Body of pancreas (tissue), 4 donors: ENCODE measurements at regions not wholly inside any gene's neighbourhood (a gene's known extent, or its start where the extent isn't known, plus 50 kb on each side); places are given as distances from the start of the nearest gene placed in this dataset.

ENCODE experiments used
- ATAC-seq: fragments of 150-250 bp; one replicate; pipeline ENCODE4 v1.9.1; 2016
- DNase-seq, 4 donors: peaks; one replicate each; pipeline ENCODE4 v3.0.0-alpha.2; 2019
- H3K27ac ChIP-seq, 4 donors: fragments of 200-600 bp; sonication (generic); 1 replicate in 3 of 4; 2 replicates in 1 of 4; pipeline versions ENCODE4 v1.5.1 to v1.6.1; 2016 to 2019; ENCODE audit warnings: mild to moderate bottlenecking in 1 of 4, mixed read lengths in 1 of 4, moderate library complexity in 1 of 4
- H3K27me3 ChIP-seq, 2 donors: fragments of 200-600 bp; sonication (generic); one replicate each; pipeline ENCODE4 v1.6.0; 2016; ENCODE audit warnings: mild to moderate bottlenecking in 1 of 2
- H3K36me3 ChIP-seq, 2 donors: fragments of 200-600 bp; sonication (generic); replicated peaks in 1 of 2; 2 replicates each; pipeline ENCODE4 v1.5.1; 2016; ENCODE audit warnings: low read depth in 2 of 2; ENCODE audit not compliant: insufficient read depth in 1 of 2
- H3K4me1 ChIP-seq: fragments of 200-600 bp; sonication (generic); one replicate; pipeline ENCODE4 v1.6.0; 2016
- H3K4me3 ChIP-seq, 2 donors: fragments of 200-600 bp; sonication (generic); 1 replicate in 1 of 2; 2 replicates in 1 of 2; pipeline ENCODE4 v1.5.1; 2016 to 2019
- H3K9me3 ChIP-seq, 3 donors: fragments of 200-600 bp; sonication (generic); 1 replicate in 2 of 3; 2 replicates in 1 of 3; pipeline ENCODE4 v1.5.1; 2016
- CTCF ChIP-seq, 7 experiments: fragments of 450-650 bp in 4 of 7; fragments of 200-600 bp in 3 of 7; sonication (generic) in 3 of 7; IDR thresholded peaks; one replicate each; pipeline ENCODE4 v1.5.1; 2016 to 2019; ENCODE audit warnings: antibody characterized with exemption in 7 of 7
- POLR2A ChIP-seq, 3 donors: fragments of 450-650 bp; IDR thresholded peaks; one replicate each; pipeline ENCODE4 v1.6.1; 2016; ENCODE audit warnings: antibody characterized with exemption in 3 of 3, mild to moderate bottlenecking in 2 of 3
- WGBS, 2 donors: methylation state at CpG; one replicate each; pipeline ENCODE4 v1.1.5; 2017; 5-methylcytosine and 5-hydroxymethylcytosine counted together
- intact Hi-C: fragments of 100-400 bp; cut with DNase I; formaldehyde crosslinking; loops from one replicate; pipeline ENCODE4 v1.15.1; 2023

GRCh38 chr5:155952486-155953089 lies 374.4 kb upstream of the SGCD start:
- no peaks in the 10 kb centered on the region for H3K27me3 ChIP-seq
- H3K9me3 ChIP-seq = no peaks in the 10 kb centered on the region
- H3K27ac ChIP-seq = no peak overlapping the region
- H3K36me3 ChIP-seq = no peaks in the 10 kb centered on the region
- intact Hi-C loops = no loop called here
- H3K4me1 ChIP-seq = no peaks in the 10 kb centered on the region
- 43 to 44% methylated on average over 7 of the region's 7 CpGs for WGBS, 2 donors
- H3K4me3 ChIP-seq = no peak overlapping the region
- no peak for DNase-seq
- TF ChIP-seq POLR2A (IDR thresholded peaks at IDR 0.05) = no peak
- no peak for TF ChIP-seq CTCF (IDR thresholded peaks at IDR 0.05)
- no peak for ATAC-seq

- intact Hi-C loops = no loop called here
These were observed 373.6 kb upstream of the SGCD start for GRCh38 chr5:155953335-155953734.

GRCh38 chr5:155954701-155955445 lies 372.1 kb upstream of the SGCD start:
- no peaks in the 10 kb centered on the region for H3K9me3 ChIP-seq
- H3K27me3 ChIP-seq = no peaks in the 10 kb centered on the region
- no peaks in the 10 kb centered on the region for H3K36me3 ChIP-seq
- DNase-seq = no peak
- 76 to 86% methylated on average over 6 of the region's 6 CpGs for WGBS, 2 donors
- no peak overlapping the region for H3K4me3 ChIP-seq
- no peak for TF ChIP-seq CTCF (IDR thresholded peaks at IDR 0.05)
- no peak for TF ChIP-seq POLR2A (IDR thresholded peaks at IDR 0.05)
- no peaks in the 10 kb centered on the region for H3K4me1 ChIP-seq
- H3K27ac ChIP-seq = no peak overlapping the region
- no peak for ATAC-seq
- intact Hi-C loops = no loop called here

More at GRCh38 chr5:155953335-155953734, 373.6 kb upstream of the SGCD start:
- H3K4me1 ChIP-seq = no peaks in the 10 kb centered on the region
- no peak overlapping the region for H3K27ac ChIP-seq
- no peak for ATAC-seq
- no peaks in the 10 kb centered on the region for H3K27me3 ChIP-seq
- WGBS, 2 donors = 42 to 70% methylated on average over 1 of the region's 1 CpG
- no peaks in the 10 kb centered on the region for H3K36me3 ChIP-seq
- TF ChIP-seq CTCF (IDR thresholded peaks at IDR 0.05) (no peak), POLR2A (IDR thresholded peaks at IDR 0.05) (no peak)
- H3K4me3 ChIP-seq = no peak overlapping the region
- no peak for DNase-seq
- H3K9me3 ChIP-seq = no peaks in the 10 kb centered on the region

- ATAC-seq (no peak), DNase-seq (no peak)
- Histone ChIP-seq H3K4me1 (no peaks in the 10 kb centered on the region), H3K27me3 (no peaks in the 10 kb centered on the region), H3K9me3 (no peaks in the 10 kb centered on the region), H3K36me3 (no peaks in the 10 kb centered on the region), H3K4me3 (no peak overlapping the region), H3K27ac (no peak overlapping the region)
- intact Hi-C loops = no loop called here
- no peak for TF ChIP-seq CTCF (IDR thresholded peaks at IDR 0.05)
- no peak for TF ChIP-seq POLR2A (IDR thresholded peaks at IDR 0.05)
- WGBS, 2 donors = 73 to 74% methylated on average over 3 of the region's 3 CpGs
These were observed 369.1 kb upstream of the SGCD start for GRCh38 chr5:155957884-155958283.

GRCh38 chr5:155959082-155959481 lies 367.9 kb upstream of the SGCD start:
- no peaks in the 10 kb centered on the region for H3K9me3 ChIP-seq
- no peak for ATAC-seq
- intact Hi-C loops = no loop called here
- H3K4me1 ChIP-seq = no peaks in the 10 kb centered on the region
- DNase-seq = no peak
- no peaks in the 10 kb centered on the region for H3K36me3 ChIP-seq
- no peak for TF ChIP-seq CTCF (IDR thresholded peaks at IDR 0.05)
- TF ChIP-seq POLR2A (IDR thresholded peaks at IDR 0.05) = no peak
- WGBS, 2 donors = 35 to 45% methylated on average over 2 of the region's 2 CpGs
- H3K27me3 ChIP-seq = no peaks in the 10 kb centered on the region
- no peak overlapping the region for H3K4me3 ChIP-seq
- no peak overlapping the region for H3K27ac ChIP-seq
